ENCODE measurements at regions not wholly inside any gene's neighbourhood (a gene's known extent, or its start where the extent isn't known, plus 50 kb on each side); places are given as distances from the start of the nearest gene placed in this dataset.

- Mint-ChIP-seq H3K36me3 (no peaks in the 10 kb centered on the region), H3K27me3 (ENCODE audit: low read depth in 3 of 3) (no peaks in the 10 kb centered on the region), H3K4me1 (peaks cover 1% of the 10 kb centered on the region), H3K4me3 (no peak overlapping the region), H3K9me3 (peaks cover 0 to 7% (median 3%) of the 10 kb centered on the region in 7 donors), H3K27ac (no peak overlapping the region)
- no peaks in the 10 kb centered on the region for H3K27me3 ChIP-seq (ENCODE audit: control insufficient read depth in 2 of 2, insufficient read depth in 2 of 2, low read length in 2 of 2)
- TF ChIP-seq CTCF (IDR thresholded peaks at IDR 0.05), result no peak
- DNase-seq, result no peak
- no CpG with 5 or more reads among the region's 1 CpG for WGBS (ENCODE audit: insufficient coverage)
- no peak overlapping the region for H3K4me2 ChIP-seq (replicated peaks; ENCODE audit: extremely low read depth, low read length, poor library complexity, severe bottlenecking)
- intact Hi-C loops (cut with micrococcal nuclease), result no loop called here
- no peaks in the 10 kb centered on the region for H4K20me1 ChIP-seq (ENCODE audit: insufficient read depth, low read length)
- H3K36me3 ChIP-seq (replicated peaks in 1 of 2; ENCODE audit: control insufficient read depth in 1 of 2, insufficient read depth in 2 of 2, low read length in 2 of 2), result no peaks in the 10 kb centered on the region
- H3K9ac ChIP-seq (ENCODE audit: insufficient read depth, low read length, poor library complexity, severe bottlenecking), result no peak overlapping the region
- H3K79me2 ChIP-seq (ENCODE audit: insufficient read depth, low read length), result no peaks in the 10 kb centered on the region
- H3K27ac ChIP-seq (ENCODE audit: low read depth in 1 of 2, low read length in 2 of 2), result no peak overlapping the region
- no peak overlapping the region for H2AFZ ChIP-seq (ENCODE audit: insufficient read depth, low read depth, low read length, poor library complexity, severe bottlenecking)
- H3K4me3 ChIP-seq (replicated peaks in 1 of 3; ENCODE audit: low read depth in 2 of 3, low read length in 3 of 3), result no peak overlapping the region
- H3K4me1 ChIP-seq (ENCODE audit: control insufficient read depth in 1 of 2, insufficient read depth in 2 of 2, low read length in 2 of 2), result no peaks in the 10 kb centered on the region
- H3K9me3 ChIP-seq (replicated peaks in 1 of 2; ENCODE audit: control insufficient read depth in 1 of 2, insufficient read depth in 1 of 2, low read length in 2 of 2), result peaks cover 0 to 3% of the 10 kb centered on the region in 2 donors
These were observed 339.6 kb upstream of the DPYD start for GRCh38 chr1:98260412-98260811.

- Mint-ChIP-seq H3K4me1 (peaks cover 1% of the 10 kb centered on the region), H3K9me3 (peaks cover 3 to 7% (median 5%) of the 10 kb centered on the region in 7 donors), H3K4me3 (no peak overlapping the region), H3K27me3 (ENCODE audit: low read depth in 3 of 3) (no peaks in the 10 kb centered on the region), H3K36me3 (no peaks in the 10 kb centered on the region), H3K27ac (no peak overlapping the region)
- H2AFZ ChIP-seq (ENCODE audit: insufficient read depth, low read depth, low read length, poor library complexity, severe bottlenecking), result peak overlapping the region; percentile 6
- no peaks in the 10 kb centered on the region for H3K27me3 ChIP-seq (ENCODE audit: control insufficient read depth in 2 of 2, insufficient read depth in 2 of 2, low read length in 2 of 2)
- intact Hi-C loops (cut with micrococcal nuclease), result no loop called here
- no peaks in the 10 kb centered on the region for H3K4me1 ChIP-seq (ENCODE audit: control insufficient read depth in 1 of 2, insufficient read depth in 2 of 2, low read length in 2 of 2)
- H3K4me2 ChIP-seq (replicated peaks; ENCODE audit: extremely low read depth, low read length, poor library complexity, severe bottlenecking), result no peak overlapping the region
- H4K20me1 ChIP-seq (ENCODE audit: insufficient read depth, low read length), result no peaks in the 10 kb centered on the region
- no peaks in the 10 kb centered on the region for H3K36me3 ChIP-seq (replicated peaks in 1 of 2; ENCODE audit: control insufficient read depth in 1 of 2, insufficient read depth in 2 of 2, low read length in 2 of 2)
- WGBS (ENCODE audit: insufficient coverage), result no CpG with 5 or more reads among the region's 2 CpGs
- no peak overlapping the region for H3K4me3 ChIP-seq (replicated peaks in 1 of 3; ENCODE audit: low read depth in 2 of 3, low read length in 3 of 3)
- no peaks in the 10 kb centered on the region for H3K79me2 ChIP-seq (ENCODE audit: insufficient read depth, low read length)
- no peak for TF ChIP-seq CTCF (IDR thresholded peaks at IDR 0.05)
- DNase-seq, result no peak
- H3K9me3 ChIP-seq (replicated peaks in 1 of 2; ENCODE audit: control insufficient read depth in 1 of 2, insufficient read depth in 1 of 2, low read length in 2 of 2), result peaks cover 0 to 4% of the 10 kb centered on the region in 2 donors
- H3K9ac ChIP-seq (ENCODE audit: insufficient read depth, low read length, poor library complexity, severe bottlenecking), result no peak overlapping the region
- no peak overlapping the region for H3K27ac ChIP-seq (ENCODE audit: low read depth in 1 of 2, low read length in 2 of 2)
These were observed 335.9 kb upstream of the DPYD start for GRCh38 chr1:98256700-98257099.
